Gastrocnemius medialis (tissue), 4 donors: ENCODE measurements at regions not wholly inside any gene's neighbourhood (a gene's known extent, or its start where the extent isn't known, plus 50 kb on each side); places are given as distances from the start of the nearest gene placed in this dataset.
"Not testable (repeated sequence)": the region's sequence is repeated elsewhere in the genome, so short reads cannot be mapped to it uniquely, and the experiment has no call there.

Experiments used
- ATAC-seq, 2 donors: fragments of 150-250 bp; one replicate each; pipeline ENCODE4 v1.9.1; 2016
- DNase-seq, 2 donors: peaks; one replicate each; pipeline ENCODE4 v3.0.0-alpha.2; 2019
- H3K27ac ChIP-seq, 4 donors: fragments of 200-600 bp; sonication (generic); 1 replicate in 1 of 4; 2 replicates in 3 of 4; pipeline ENCODE4 v1.5.1; 2016 to 2018; ENCODE audit warnings: mild to moderate bottlenecking in 2 of 4, moderate library complexity in 1 of 4
- H3K27me3 ChIP-seq, 3 donors: fragments of 200-600 bp; sonication (generic) in 2 of 3; 1 replicate in 1 of 3; 2 replicates in 2 of 3; pipeline versions ENCODE4 v1.5.1 to v1.6.0; 2016 to 2019; ENCODE audit warnings: mild to moderate bottlenecking in 1 of 3, moderate library complexity in 1 of 3
- H3K36me3 ChIP-seq, 2 donors: fragments of 200-600 bp; sonication (generic) in 1 of 2; one replicate each; pipeline ENCODE4 v1.5.1; 2017 to 2018
- H3K4me1 ChIP-seq, 2 donors: fragments of 200-600 bp; sonication (generic) in 1 of 2; one replicate each; pipeline ENCODE4 v1.5.1; 2016 to 2017; ENCODE audit warnings: mild to moderate bottlenecking in 2 of 2
- H3K4me3 ChIP-seq, 4 donors: fragments of 200-600 bp; sonication (generic) in 3 of 4; 1 replicate in 1 of 4; 2 replicates in 3 of 4; pipeline ENCODE4 v1.5.1; 2016 to 2019; ENCODE audit warnings: mild to moderate bottlenecking in 2 of 4
- H3K9me3 ChIP-seq, 3 donors: fragments of 200-600 bp; sonication (generic) in 2 of 3; 1 replicate in 1 of 3; 2 replicates in 2 of 3; pipeline ENCODE4 v1.5.1; 2016 to 2019
- CTCF ChIP-seq, 5 experiments: fragments of 450-650 bp in 3 of 5; fragments of 200-600 bp in 2 of 5; sonication (generic) in 2 of 5; IDR thresholded peaks in 4 of 5; conservative IDR thresholded peaks in 1 of 5; 1 replicate in 4 of 5; 2 replicates in 1 of 5; pipeline ENCODE4 v1.5.1; 2016 to 2019; ENCODE audit warnings: antibody characterized with exemption in 5 of 5, mild to moderate bottlenecking in 3 of 5, moderate library complexity in 3 of 5
- POLR2A ChIP-seq, 2 donors: fragments of 450-650 bp; IDR thresholded peaks; one replicate each; pipeline ENCODE4 v1.6.1; 2017; ENCODE audit warnings: antibody characterized with exemption in 2 of 2, mild to moderate bottlenecking in 2 of 2, moderate library complexity in 2 of 2
- in situ Hi-C, 4 donors: fragments of 200-750 bp; cut with MboI; loops; one replicate each; pipeline versions ENCODE4 v1.15.0 to v1.8.0; 2017; ENCODE audit warnings: low sequenced_read_pairs in 4 of 4
- intact Hi-C: fragments of 100-400 bp; cut with DNase I; formaldehyde crosslinking; loops from one replicate; pipeline ENCODE4 v1.15.1; 2023; ENCODE audit warnings: low total_unique reads

GRCh38 chr6:68069921-68070710 lies 565.0 kb upstream of the ADGRB3 start:
- no peak for ATAC-seq

GRCh38 chr6:68059899-68060298 lies 575.2 kb upstream of the ADGRB3 start:
- no peak for TF ChIP-seq POLR2A (IDR thresholded peaks at IDR 0.05)
- TF ChIP-seq CTCF (IDR thresholded peaks at IDR 0.05 in 4 of 5, conservative IDR thresholded peaks at IDR 0.05 in 1 of 5): no peak
- DNase-seq (no peak), ATAC-seq (no peak)
- in situ Hi-C loops (no loop called here), intact Hi-C loops (no loop called here)
- H3K4me1 ChIP-seq: no peaks in the 10 kb centered on the region
- H3K27ac ChIP-seq: no peak overlapping the region
- peaks cover 0 to 4% (median 0%) of the 10 kb centered on the region in 3 donors for H3K27me3 ChIP-seq
- H3K36me3 ChIP-seq: no peaks in the 10 kb centered on the region
- H3K4me3 ChIP-seq: no peak overlapping the region
- peaks cover 0 to under 1% (median 0%) of the 10 kb centered on the region in 3 donors for H3K9me3 ChIP-seq

More at GRCh38 chr6:68069921-68070710, 565.0 kb upstream of the ADGRB3 start:
- no peaks in the 10 kb centered on the region for H3K36me3 ChIP-seq
- no peak for TF ChIP-seq CTCF (IDR thresholded peaks at IDR 0.05 in 4 of 5, conservative IDR thresholded peaks at IDR 0.05 in 1 of 5)
- no peak for TF ChIP-seq POLR2A (IDR thresholded peaks at IDR 0.05)
- intact Hi-C loops: no loop called here
- H3K27ac ChIP-seq: no peak overlapping the region
- no peak for DNase-seq
- no peaks in the 10 kb centered on the region for H3K9me3 ChIP-seq
- in situ Hi-C loops: no loop called here
- no peaks in the 10 kb centered on the region for H3K4me1 ChIP-seq
- H3K4me3 ChIP-seq: no peak overlapping the region
- no peaks in the 10 kb centered on the region for H3K27me3 ChIP-seq

GRCh38 chr6:68059261-68059660 lies 575.8 kb upstream of the ADGRB3 start:
- Histone ChIP-seq H3K4me3 (no peak overlapping the region), H3K4me1 (no peaks in the 10 kb centered on the region), H3K36me3 (no peaks in the 10 kb centered on the region), H3K9me3 (peaks cover 0 to 4% (median 0%) of the 10 kb centered on the region in 3 donors), H3K27ac (no peak overlapping the region), H3K27me3 (peaks cover 0 to 4% (median 0%) of the 10 kb centered on the region in 3 donors)
- intact Hi-C loops (no loop called here), in situ Hi-C loops (no loop called here)
- TF ChIP-seq POLR2A (IDR thresholded peaks at IDR 0.05): no peak
- no peak for TF ChIP-seq CTCF (IDR thresholded peaks at IDR 0.05 in 4 of 5, conservative IDR thresholded peaks at IDR 0.05 in 1 of 5)
- no peak for ATAC-seq
- no peak for DNase-seq

GRCh38 chr6:68056596-68056995 lies 578.5 kb upstream of the ADGRB3 start:
- H3K4me3 ChIP-seq, ATAC-seq, H3K9me3 ChIP-seq, DNase-seq, H3K27me3 ChIP-seq, H3K4me1 ChIP-seq, intact Hi-C loops, H3K36me3 ChIP-seq, in situ Hi-C loops, H3K27ac ChIP-seq: not testable (repeated sequence)

- Histone ChIP-seq H3K36me3 (no peaks in the 10 kb centered on the region), H3K9me3 (peaks cover 0 to 4% (median 0%) of the 10 kb centered on the region in 3 donors), H3K27me3 (peaks cover 0 to 4% (median 0%) of the 10 kb centered on the region in 3 donors), H3K27ac (no peak overlapping the region), H3K4me3 (no peak overlapping the region), H3K4me1 (no peaks in the 10 kb centered on the region)
- intact Hi-C loops (no loop called here), in situ Hi-C loops (no loop called here)
- ATAC-seq (no peak), DNase-seq (no peak)
- TF ChIP-seq CTCF (IDR thresholded peaks at IDR 0.05 in 4 of 5, conservative IDR thresholded peaks at IDR 0.05 in 1 of 5) (no peak), POLR2A (IDR thresholded peaks at IDR 0.05) (no peak)
Measured at GRCh38 chr6:68054756-68055155, 580.3 kb upstream of the ADGRB3 start.
